Dermis blood vessel endothelial cell (primary cell): ENCODE measurements at regions not wholly inside any gene's neighbourhood (a gene's known extent, or its start where the extent isn't known, plus 50 kb on each side); places are given as distances from the start of the nearest gene placed in this dataset.
"Not testable (repeated sequence)": the region's sequence is repeated elsewhere in the genome, so short reads cannot be mapped to it uniquely, and the experiment has no call there.

ENCODE experiments used
- DNase-seq: peaks from one replicate; pipeline ENCODE4 v3.0.0; 2010

GRCh38 chr3:94345101-94345500, 282.2 kb downstream of the NSUN3 start:
- DNase-seq, result no peak

DNA sequence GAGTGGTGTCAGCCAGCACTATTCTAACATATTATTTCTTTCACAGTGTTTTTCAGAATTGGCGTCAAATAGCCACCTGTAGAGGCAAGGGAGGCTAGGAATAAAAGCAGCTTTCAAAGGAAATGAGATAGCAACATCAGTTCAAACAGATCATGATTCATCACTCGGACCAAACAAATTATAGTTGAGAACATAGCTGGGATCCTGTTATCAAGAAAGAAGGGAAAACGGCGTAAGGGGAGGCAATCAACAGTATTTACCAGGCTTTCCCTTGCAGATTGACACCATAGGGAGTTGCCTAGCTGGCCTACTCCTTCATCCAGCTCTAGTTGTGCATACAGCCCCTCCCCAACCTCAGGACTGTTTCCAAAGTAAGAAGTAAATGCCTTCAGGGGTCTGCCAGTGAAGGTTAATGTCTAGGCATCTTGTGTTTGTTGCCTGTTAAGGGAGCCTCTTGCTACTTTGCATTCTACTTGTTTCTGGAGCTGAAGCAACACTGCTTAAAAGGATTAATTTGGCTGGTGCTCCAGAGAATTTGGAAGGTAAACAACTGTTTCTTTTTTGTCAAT, 286.5 kb downstream of the NSUN3 start:
- no peak for DNase-seq

- no peak for DNase-seq
Measured at GRCh38 chr3:94356581-94356980, 293.7 kb downstream of the NSUN3 start.

GRCh38 chr3:94359996-94360395, 297.1 kb downstream of the NSUN3 start:
- no peak for DNase-seq

DNA sequence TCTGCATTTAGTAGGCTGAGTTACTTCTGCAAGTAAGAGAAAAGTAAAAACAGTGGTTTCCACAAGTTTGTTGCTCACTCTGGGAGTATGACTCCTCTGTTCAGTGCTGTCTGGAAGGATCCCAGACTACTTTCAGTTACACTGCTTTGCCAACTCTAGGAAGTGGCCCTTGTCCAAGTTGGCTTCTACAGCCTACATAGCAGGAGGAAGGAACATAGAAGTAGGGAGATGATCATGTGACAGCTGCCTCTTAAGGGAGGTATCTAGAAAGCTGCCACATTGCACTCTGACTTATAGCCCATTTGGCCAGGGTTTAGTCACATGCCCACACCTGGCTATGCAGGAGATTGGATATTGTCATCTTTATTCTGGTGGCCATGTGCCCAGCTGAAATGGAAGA, 298.1 kb downstream of the NSUN3 start:
- DNase-seq, result no peak

DNA sequence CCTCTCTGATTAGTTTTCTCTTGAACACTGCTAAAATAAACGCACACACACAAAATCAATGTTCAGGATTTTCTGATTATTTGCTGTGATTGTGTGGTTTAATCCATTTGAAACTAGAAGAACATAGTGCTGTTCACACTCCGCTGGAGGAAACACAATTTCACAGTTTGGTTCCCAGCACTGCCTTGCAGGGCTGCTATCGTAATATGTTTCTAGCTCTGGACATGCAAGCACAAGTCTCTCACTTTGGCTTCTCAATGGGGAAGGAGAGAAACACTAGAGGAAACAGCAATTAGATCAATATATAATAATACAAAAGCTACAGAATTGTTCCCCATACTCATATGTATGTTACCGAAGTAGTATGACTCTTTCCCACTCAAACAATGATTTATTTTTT, 299.5 kb downstream of the NSUN3 start:
- DNase-seq, result no peak

- no peak for DNase-seq
Measured at GRCh38 chr3:94365006-94365405, 302.1 kb downstream of the NSUN3 start.

DNA sequence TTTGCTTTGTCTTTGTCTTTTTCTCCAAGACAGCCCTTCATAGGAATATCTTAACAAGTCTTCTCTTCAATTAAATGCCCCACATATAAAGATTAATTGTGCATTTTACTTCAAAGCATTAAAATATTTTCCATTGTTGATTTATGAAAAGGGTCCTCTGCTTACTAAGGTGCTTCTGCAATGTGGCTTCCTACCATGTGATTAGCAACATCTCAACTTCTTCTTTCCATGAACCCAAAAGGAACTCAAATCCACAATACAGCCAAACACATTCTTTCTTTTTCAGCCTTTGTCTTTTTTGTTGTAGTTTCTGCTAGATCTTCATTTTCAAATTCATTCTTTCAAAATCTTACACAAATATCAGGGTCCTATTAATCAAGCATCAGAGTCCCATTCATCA, 309.2 kb downstream of the NSUN3 start:
- no peak for DNase-seq

- DNase-seq, result no peak
Measured at GRCh38 chr3:94373456-94373855, 310.6 kb downstream of the NSUN3 start.

- no peak for DNase-seq
Measured at GRCh38 chr3:94374439-94375161, 311.7 kb downstream of the NSUN3 start.

DNA sequence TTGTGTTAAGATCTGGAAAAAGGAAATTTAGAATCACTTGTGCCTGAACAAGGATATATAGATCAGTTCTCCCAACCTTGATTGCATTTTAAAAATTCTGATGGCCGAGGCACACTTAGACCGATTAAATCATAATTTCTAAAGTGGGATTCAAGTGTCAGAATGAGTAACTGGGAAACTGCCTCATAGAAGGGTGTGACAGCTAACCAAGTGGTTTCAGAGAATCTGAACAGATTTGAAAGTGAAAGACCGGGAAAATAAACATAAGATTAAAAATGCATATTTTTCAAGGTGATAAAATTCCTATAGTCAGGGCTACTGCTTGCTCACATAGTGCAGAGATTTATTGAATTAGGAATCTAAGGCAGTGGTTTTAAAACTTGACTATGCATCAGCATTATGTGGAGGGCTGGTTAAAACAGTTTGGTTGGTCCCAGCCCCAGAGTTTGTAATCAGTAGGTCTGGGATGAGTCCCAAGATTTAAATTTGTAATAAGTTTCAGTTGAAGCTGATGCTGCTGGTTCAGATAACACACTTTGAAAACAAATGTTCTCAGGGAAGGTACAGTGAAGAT, 314.3 kb downstream of the NSUN3 start:
- DNase-seq, result not testable (repeated sequence)

GRCh38 chr3:94377863-94378262, 315.0 kb downstream of the NSUN3 start:
- not testable (repeated sequence) for DNase-seq

DNA sequence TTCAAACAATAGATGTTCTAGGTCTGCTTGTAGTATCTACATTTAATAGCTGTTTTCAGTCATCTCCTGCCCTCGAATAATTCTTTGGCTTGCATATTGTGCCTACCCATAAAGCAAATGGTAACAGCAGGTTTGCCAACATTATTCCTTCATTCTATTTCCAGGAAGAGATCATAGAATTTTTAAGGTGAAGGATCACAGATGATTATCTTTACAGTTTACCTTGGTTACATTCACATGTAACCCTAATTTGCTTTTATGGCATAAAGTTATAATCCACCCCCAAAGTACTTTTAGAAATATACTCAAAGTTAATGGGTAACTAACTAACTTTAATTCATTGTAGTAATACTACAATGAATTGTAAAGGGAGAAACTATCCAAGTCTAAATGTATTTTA, 315.5 kb downstream of the NSUN3 start:
- DNase-seq, result no peak

DNA sequence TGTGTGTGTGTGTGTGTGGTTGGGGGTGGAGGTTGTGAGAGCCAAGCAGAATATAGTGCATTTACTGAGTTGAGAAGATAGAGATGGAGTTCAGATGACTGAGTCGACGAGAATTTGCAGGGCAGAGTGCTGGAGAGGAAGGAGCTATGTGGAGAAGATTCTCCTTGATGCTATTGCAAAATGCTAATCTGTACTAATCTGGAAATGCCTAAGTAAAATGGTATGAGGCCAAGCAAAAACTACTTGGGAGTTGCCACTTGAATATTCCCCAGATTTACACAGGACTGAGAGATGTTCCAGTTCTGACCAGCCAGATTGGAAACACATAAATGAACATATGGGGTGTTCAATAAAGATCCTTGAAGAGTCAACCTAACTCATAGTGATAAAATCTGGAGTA, 316.4 kb downstream of the NSUN3 start:
- no peak for DNase-seq

DNA sequence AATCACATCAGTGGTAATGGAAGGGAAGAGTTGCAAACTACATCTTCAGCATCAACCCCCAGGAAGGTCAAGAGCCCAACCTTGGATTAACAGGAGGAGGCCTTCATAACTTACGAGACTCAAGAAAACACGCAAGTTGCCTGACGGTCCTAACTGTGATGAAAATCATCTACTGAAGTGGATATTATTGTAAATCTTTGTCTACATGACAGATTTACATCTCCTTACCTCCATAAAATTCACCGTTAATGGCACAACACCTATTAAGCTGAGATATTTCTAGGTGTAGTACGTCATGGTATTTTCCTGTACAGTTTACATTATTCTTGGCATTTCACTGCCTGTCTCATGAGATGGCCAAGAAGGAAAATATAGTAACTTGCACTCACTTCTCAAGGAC, 332.0 kb downstream of the NSUN3 start:
- DNase-seq, result no peak

DNA sequence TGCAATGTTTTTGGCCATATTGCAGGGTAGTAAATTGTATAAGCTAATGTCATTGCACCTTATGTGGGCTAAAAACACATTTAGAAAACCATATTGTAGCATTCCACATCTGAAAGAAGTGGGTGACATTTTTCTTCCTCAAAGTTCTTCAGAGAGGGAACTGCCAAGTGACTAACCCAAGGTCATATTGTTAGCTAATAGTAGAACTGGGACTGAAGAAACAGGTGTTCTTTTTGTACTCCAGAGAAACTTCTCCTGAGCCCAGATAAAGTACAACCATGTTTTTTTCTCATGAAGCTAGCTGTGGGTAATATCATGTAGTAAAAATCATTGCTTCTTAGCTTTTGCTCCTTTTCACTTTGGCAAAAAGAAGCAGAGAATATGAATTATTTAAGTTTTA, 333.0 kb downstream of the NSUN3 start:
- no peak for DNase-seq

GRCh38 chr3:94398036-94398435, 335.2 kb downstream of the NSUN3 start:
- DNase-seq, result no peak

DNA sequence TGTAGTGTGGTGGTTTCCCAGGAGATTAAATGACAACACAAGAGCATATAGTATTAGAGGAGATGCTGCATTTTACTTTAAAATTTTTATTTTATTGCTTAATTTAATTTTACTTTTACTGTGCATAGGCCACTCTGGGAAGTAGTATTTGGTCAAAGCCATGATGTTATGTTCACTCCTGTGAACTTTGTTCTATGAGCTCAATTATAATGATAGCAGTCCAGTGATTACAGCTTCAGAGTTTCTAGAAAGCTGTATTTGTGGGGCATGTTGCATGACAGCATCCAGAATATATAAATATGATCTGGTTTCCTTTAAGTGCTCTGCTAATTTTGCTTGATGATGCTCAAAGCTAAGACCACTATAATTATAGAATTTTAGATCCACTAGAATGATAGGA, 338.6 kb downstream of the NSUN3 start:
- DNase-seq, result no peak

DNA sequence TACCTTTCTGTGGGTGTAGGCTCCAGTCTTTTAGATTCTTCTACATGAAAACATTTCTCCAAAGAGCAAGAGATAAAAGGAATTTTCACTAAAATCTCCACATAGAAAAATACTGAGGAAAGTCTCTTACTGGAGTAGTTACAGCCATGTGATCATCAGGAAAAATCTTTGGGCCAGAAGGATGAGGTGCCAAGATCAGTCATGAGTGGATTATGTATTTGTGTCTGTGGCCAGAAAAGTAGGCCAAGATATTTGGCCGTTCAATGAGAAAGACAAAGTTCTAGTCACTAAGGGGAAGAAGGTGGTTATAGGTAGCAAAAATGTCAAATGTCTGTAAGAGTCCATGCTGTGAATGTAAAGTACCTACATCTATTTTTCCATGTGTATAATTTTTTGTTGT, 339.3 kb downstream of the NSUN3 start:
- no peak for DNase-seq

GRCh38 chr3:94405258-94406035, 342.6 kb downstream of the NSUN3 start:
- DNase-seq, result no peak

DNA sequence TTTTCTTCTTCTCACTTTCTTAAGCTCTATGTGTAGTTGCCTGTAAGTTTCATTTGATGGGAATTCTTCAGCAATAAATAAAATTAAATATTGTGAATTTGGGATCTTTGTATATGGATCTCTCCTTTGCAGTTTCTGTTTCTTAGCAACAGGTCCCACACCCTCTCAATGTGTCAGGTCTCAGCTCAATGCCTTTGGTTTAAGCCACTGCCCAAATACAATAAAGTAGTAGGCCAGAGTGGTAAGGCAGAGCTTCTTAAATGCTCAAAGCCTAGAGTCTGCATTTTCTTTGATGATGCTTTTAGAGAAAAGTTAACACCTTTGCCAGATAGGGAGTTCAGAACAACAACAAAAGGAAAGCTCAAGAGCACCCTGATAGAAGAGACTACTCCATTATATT, 343.7 kb downstream of the NSUN3 start:
- no peak for DNase-seq

DNA sequence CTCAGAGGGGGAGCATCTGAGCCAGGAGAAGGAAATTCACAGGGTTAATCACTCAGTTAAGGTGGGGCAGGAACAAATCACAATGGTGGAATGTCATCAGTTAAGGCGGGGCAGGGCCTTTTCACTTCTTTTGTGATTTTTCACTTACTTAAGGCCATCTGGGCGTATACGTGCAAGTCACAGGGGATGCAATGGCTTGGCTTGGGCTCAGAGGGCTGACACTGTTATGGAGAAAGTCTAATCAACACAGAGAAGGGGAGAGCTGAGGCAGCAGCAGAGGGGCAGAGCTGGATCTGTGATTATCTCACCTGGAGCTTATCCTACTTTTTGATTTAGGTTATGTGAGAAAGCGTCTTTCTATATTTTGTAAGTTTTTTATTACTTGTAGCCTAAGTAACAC, 350.1 kb downstream of the NSUN3 start:
- DNase-seq, result not testable (repeated sequence)

DNA sequence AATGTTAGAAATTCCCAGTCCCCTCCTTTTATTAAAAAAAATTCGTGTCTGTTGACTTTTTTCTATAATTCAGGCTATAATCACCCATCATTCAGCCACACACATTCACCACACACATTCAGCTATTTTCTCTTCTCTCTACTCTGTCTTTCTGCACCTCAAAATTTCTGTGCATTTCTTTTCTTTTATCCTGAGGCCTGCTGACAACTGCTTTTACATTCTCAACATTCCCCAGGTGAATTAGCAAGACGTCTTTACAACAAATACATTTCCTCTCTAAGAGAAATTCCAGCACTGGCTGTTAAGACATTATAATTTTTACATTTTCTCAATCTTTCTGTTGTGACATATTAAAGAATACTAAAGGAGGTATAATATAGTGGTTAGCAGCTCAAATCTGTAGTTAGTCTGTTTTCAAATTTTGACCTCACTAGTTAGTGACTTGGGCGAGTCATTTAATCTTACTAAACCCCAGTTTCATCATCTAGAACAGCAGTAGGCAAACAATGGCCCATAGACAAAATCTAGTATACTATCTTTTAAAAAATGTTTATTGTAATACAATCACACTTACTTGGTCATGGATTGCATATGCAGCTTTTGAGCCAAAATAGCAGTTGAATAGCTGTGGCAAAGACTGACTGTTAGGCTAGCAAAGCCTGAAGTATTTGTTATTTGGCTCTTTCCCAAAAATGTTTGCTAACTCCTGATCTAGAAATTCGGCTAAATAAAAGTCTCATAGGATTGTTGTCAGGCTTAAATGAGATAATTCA, 350.7 kb downstream of the NSUN3 start:
- DNase-seq, result no peak
